ENCODE measurements at regions not wholly inside any gene's neighbourhood (a gene's known extent, or its start where the extent isn't known, plus 50 kb on each side); places are given as distances from the start of the nearest gene placed in this dataset.

DNA sequence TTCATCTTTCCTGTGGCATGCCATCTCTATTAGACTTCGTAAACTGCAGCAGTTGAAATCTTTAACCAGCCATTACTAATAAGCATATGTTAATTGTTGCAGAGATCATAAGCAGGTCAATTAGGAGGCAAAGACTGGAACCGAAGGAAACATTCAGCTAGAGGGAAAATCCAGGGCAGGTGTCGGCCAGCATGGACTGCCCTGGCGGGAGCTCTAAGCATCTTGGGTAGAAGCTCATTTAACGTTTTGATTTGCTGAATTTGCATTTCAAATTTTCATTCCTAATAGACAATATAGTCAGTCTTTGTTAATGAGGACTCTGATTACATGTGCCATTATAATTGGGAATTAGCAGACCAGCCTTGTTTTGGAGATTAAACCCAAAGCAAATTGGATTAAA is 238.6 kb downstream of the POU4F1 start:
- no peak for DNase-seq (ENCODE audit: low spot score)
- TF ChIP-seq CTCF (conservative IDR thresholded peaks at IDR 0.05; ENCODE audit: low read depth, low read length) (no peak), EZH2 (IDR thresholded peaks at IDR 0.05; ENCODE audit: borderline replicate concordance, low read depth, low read length, poor library complexity, severe bottlenecking) (no peak)
- Histone ChIP-seq H3K27ac (ENCODE audit: low read depth, low read length, poor library complexity, severe bottlenecking) (no peak overlapping the region), H3K9me3 (ENCODE audit: low read depth, low read length, poor library complexity, severe bottlenecking) (no peaks in the 10 kb centered on the region), H3K36me3 (ENCODE audit: insufficient read depth, low read length, poor library complexity, severe bottlenecking) (no peaks in the 10 kb centered on the region), H3K4me3 (ENCODE audit: low read depth, low read length, poor library complexity, severe bottlenecking) (no peak overlapping the region), H3K27me3 (replicated peaks; ENCODE audit: insufficient read depth, low read depth, low read length, poor library complexity) (peaks cover 8% of the 10 kb centered on the region), H3K4me1 (ENCODE audit: insufficient read depth, low read length, poor library complexity, severe bottlenecking) (no peaks in the 10 kb centered on the region)
- no TSS peak for BruUV-seq (replicated peaks)
- intact Hi-C loops (cut with micrococcal nuclease; ENCODE audit: unreplicated experiment), result no loop called here
- POLR2A ChIA-PET (ENCODE audit: low non-redundant PET), result no interaction called here
- CTCF ChIA-PET, result no interaction called here

GRCh38 chr13:78341032-78341431 is 262.3 kb downstream of the POU4F1 start:
- H3K9me3 ChIP-seq (ENCODE audit: low read depth, low read length, poor library complexity, severe bottlenecking), result no peaks in the 10 kb centered on the region
- H3K27me3 ChIP-seq (replicated peaks; ENCODE audit: insufficient read depth, low read depth, low read length, poor library complexity), result peaks cover 6% of the 10 kb centered on the region
- ChIA-PET POLR2A (ENCODE audit: low non-redundant PET) (no interaction called here), CTCF (no interaction called here)
- H3K27ac ChIP-seq (ENCODE audit: low read depth, low read length, poor library complexity, severe bottlenecking), result no peak overlapping the region
- TF ChIP-seq CTCF (conservative IDR thresholded peaks at IDR 0.05; ENCODE audit: low read depth, low read length), result no peak
- no peak for TF ChIP-seq EZH2 (IDR thresholded peaks at IDR 0.05; ENCODE audit: borderline replicate concordance, low read depth, low read length, poor library complexity, severe bottlenecking)
- BruUV-seq (replicated peaks), result no TSS peak
- intact Hi-C loops (cut with micrococcal nuclease; ENCODE audit: unreplicated experiment), result no loop called here
- H3K36me3 ChIP-seq (ENCODE audit: insufficient read depth, low read length, poor library complexity, severe bottlenecking), result no peaks in the 10 kb centered on the region
- no peaks in the 10 kb centered on the region for H3K4me1 ChIP-seq (ENCODE audit: insufficient read depth, low read length, poor library complexity, severe bottlenecking)
- no peak overlapping the region for H3K4me3 ChIP-seq (ENCODE audit: low read depth, low read length, poor library complexity, severe bottlenecking)
- no peak for DNase-seq (ENCODE audit: low spot score)

DNA sequence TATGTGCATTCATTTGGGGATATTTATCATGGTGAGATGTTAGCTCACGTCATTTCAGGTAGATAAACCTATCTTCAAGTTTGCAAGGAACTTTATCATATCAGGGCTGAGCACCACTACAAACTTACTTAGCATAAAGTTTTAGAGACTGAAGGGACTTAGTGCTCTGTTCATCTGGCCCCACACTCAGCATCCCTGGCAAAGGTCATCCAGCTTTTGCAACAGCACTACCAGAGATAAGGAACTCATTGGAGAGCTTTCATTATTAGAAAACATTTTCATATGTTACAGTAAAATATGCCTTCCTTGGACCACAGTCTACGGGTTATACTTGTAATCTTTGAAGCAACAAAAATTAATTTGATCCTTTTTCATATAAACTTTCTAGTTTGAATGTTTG is 263.4 kb downstream of the POU4F1 start:
- Histone ChIP-seq H3K27me3 (replicated peaks; ENCODE audit: insufficient read depth, low read depth, low read length, poor library complexity) (peaks cover 17% of the 10 kb centered on the region), H3K4me3 (ENCODE audit: low read depth, low read length, poor library complexity, severe bottlenecking) (no peak overlapping the region), H3K9me3 (ENCODE audit: low read depth, low read length, poor library complexity, severe bottlenecking) (no peaks in the 10 kb centered on the region), H3K4me1 (ENCODE audit: insufficient read depth, low read length, poor library complexity, severe bottlenecking) (no peaks in the 10 kb centered on the region), H3K27ac (ENCODE audit: low read depth, low read length, poor library complexity, severe bottlenecking) (no peak overlapping the region), H3K36me3 (ENCODE audit: insufficient read depth, low read length, poor library complexity, severe bottlenecking) (no peaks in the 10 kb centered on the region)
- no TSS peak for BruUV-seq (replicated peaks)
- intact Hi-C loops (cut with micrococcal nuclease; ENCODE audit: unreplicated experiment), result no loop called here
- POLR2A ChIA-PET (ENCODE audit: low non-redundant PET), result no interaction called here
- no peak for DNase-seq (ENCODE audit: low spot score)
- no peak for TF ChIP-seq CTCF (conservative IDR thresholded peaks at IDR 0.05; ENCODE audit: low read depth, low read length)
- TF ChIP-seq EZH2 (IDR thresholded peaks at IDR 0.05; ENCODE audit: borderline replicate concordance, low read depth, low read length, poor library complexity, severe bottlenecking), result no peak
- CTCF ChIA-PET, result no interaction called here
